ENCODE measurements at regions not wholly inside any gene's neighbourhood (a gene's known extent, or its start where the extent isn't known, plus 50 kb on each side); places are given as distances from the start of the nearest gene placed in this dataset.
"Not testable (repeated sequence)": the region's sequence is repeated elsewhere in the genome, so short reads cannot be mapped to it uniquely, and the experiment has no call there.

- DNase-seq (ENCODE audit: low spot score) = no peak
Observed at GRCh38 chr3:106317141-106318055, 448.6 kb upstream of the CBLB start.

- not testable (repeated sequence) for DNase-seq (ENCODE audit: low spot score)
Observed at GRCh38 chr3:106321438-106321837, 452.6 kb upstream of the CBLB start.

- DNase-seq (ENCODE audit: low spot score) = no peak
Observed at GRCh38 chr3:106323586-106323985, 454.8 kb upstream of the CBLB start.

- no peak for DNase-seq (ENCODE audit: low spot score)
Observed at GRCh38 chr3:106326941-106327695, 458.3 kb upstream of the CBLB start.

GRCh38 chr3:106327696-106328025 lies 458.8 kb upstream of the CBLB start:
- no peak for DNase-seq (ENCODE audit: low spot score)

GRCh38 chr3:106328224-106328623 lies 459.4 kb upstream of the CBLB start:
- DNase-seq (ENCODE audit: low spot score) = no peak

GRCh38 chr3:106329521-106329920 lies 460.7 kb upstream of the CBLB start:
- DNase-seq (ENCODE audit: low spot score) = no peak

GRCh38 chr3:106331636-106332035 lies 462.8 kb upstream of the CBLB start:
- no peak for DNase-seq (ENCODE audit: low spot score)

- no peak for DNase-seq (ENCODE audit: low spot score)
Observed at GRCh38 chr3:106332129-106332528, 463.3 kb upstream of the CBLB start.

- no peak for DNase-seq (ENCODE audit: low spot score)
Observed at GRCh38 chr3:106332884-106333283, 464.1 kb upstream of the CBLB start.

GRCh38 chr3:106333911-106334618 lies 465.3 kb upstream of the CBLB start:
- no peak for DNase-seq (ENCODE audit: low spot score)

- DNase-seq (ENCODE audit: low spot score) = no peak
Observed at GRCh38 chr3:106336619-106337018, 467.8 kb upstream of the CBLB start.

- no peak for DNase-seq (ENCODE audit: low spot score)
Observed at GRCh38 chr3:106337116-106337515, 468.3 kb upstream of the CBLB start.

- no peak for DNase-seq (ENCODE audit: low spot score)
Observed at GRCh38 chr3:106338582-106339214, 469.9 kb upstream of the CBLB start.

- no peak for DNase-seq (ENCODE audit: low spot score)
Observed at GRCh38 chr3:106339551-106339950, 470.7 kb upstream of the CBLB start.

GRCh38 chr3:106341087-106341486 lies 472.3 kb upstream of the CBLB start:
- no peak for DNase-seq (ENCODE audit: low spot score)

GRCh38 chr3:106341586-106342162 lies 472.9 kb upstream of the CBLB start:
- DNase-seq (ENCODE audit: low spot score) = no peak

- no peak for DNase-seq (ENCODE audit: low spot score)
Observed at GRCh38 chr3:106342386-106342785, 473.6 kb upstream of the CBLB start.

GRCh38 chr3:106343811-106344210 lies 475.0 kb upstream of the CBLB start:
- no peak for DNase-seq (ENCODE audit: low spot score)

GRCh38 chr3:106345353-106346027 lies 476.7 kb upstream of the CBLB start:
- no peak for DNase-seq (ENCODE audit: low spot score)

GRCh38 chr3:106347350-106347749 lies 478.5 kb upstream of the CBLB start:
- DNase-seq (ENCODE audit: low spot score) = no peak
